AG04449 (cell line): ENCODE measurements at regions not wholly inside any gene's neighbourhood (a gene's known extent, or its start where the extent isn't known, plus 50 kb on each side); places are given as distances from the start of the nearest gene placed in this dataset.

Experiments used
- CTCF ChIA-PET: fragments of 350-600 bp; formaldehyde crosslinking; extraction: SDS; loops from one replicate; lab custom pipeline; 2021; ENCODE audit warnings: antibody characterized with exemption; lab: Yijun Ruan, JAX
- POLR2A ChIA-PET: fragments of 400-600, 350-600 bp; formaldehyde crosslinking; extraction: SDS; loops from one replicate; lab custom pipeline; 2020; ENCODE audit warnings: antibody characterized with exemption, inconsistent platforms; lab: Yijun Ruan, JAX
- DNase-seq: peaks from one replicate; pipeline ENCODE4 v3.0.0-alpha.2; 2010; ENCODE audit warnings: low read depth, low spot score
- H3K4me3 ChIP-seq: 2 replicates; pipeline ENCODE4 v1.5.1; 2011; ENCODE audit warnings: low read depth, mild to moderate bottlenecking, control low read depth, low read length
- CTCF ChIP-seq: IDR thresholded peaks from one replicate; pipeline ENCODE4 v1.5.1; 2011; ENCODE audit warnings: mild to moderate bottlenecking, moderate library complexity, low read length, control low read depth, inconsistent platforms; ENCODE audit not compliant: insufficient read depth; ENCODE audit errors: missing control alignments

GRCh38 chr2:217108575-217109027 is 248.7 kb upstream of the TNP1 start:
- no peak overlapping the region for H3K4me3 ChIP-seq
- no peak for TF ChIP-seq CTCF
- no peak for DNase-seq
- ChIA-PET POLR2A (interaction anchor here (0.6 kb wide), 1 partner anchor 317 kb away, joined by 3 read pairs; no protein-coding TSS in a partner anchor), CTCF (interaction anchor here (0.6 to 2.2 kb wide), 6 partner anchors 10 to 419 kb away, joined by 3 to 10 read pairs (median 6); no protein-coding TSS in a partner anchor)

GRCh38 chr2:217108086-217108485 is 248.2 kb upstream of the TNP1 start:
- TF ChIP-seq CTCF: no peak
- ChIA-PET CTCF (interaction anchor here (0.6 to 2.2 kb wide), 13 partner anchors 10 to 605 kb away, joined by 3 to 10 read pairs (median 5); no protein-coding TSS in a partner anchor), POLR2A (no interaction called here)

GRCh38 chr2:217107480-217107879 is 247.6 kb upstream of the TNP1 start:
- ChIA-PET POLR2A (no interaction called here), CTCF (interaction anchor here (0.7 to 2.2 kb wide), 18 partner anchors 8 to 606 kb away, joined by 3 to 10 read pairs (median 4); no protein-coding TSS in a partner anchor)
- DNase-seq: no peak
- no peak overlapping the region for H3K4me3 ChIP-seq
- TF ChIP-seq CTCF: no peak

More at GRCh38 chr2:217108086-217108485, 248.2 kb upstream of the TNP1 start:
- H3K4me3 ChIP-seq: no peak overlapping the region
- no peak for DNase-seq

GRCh38 chr2:217106650-217107014 is 246.8 kb upstream of the TNP1 start:
- CTCF ChIA-PET: interaction anchor here (0.7 to 2.2 kb wide), 11 partner anchors 9 to 423 kb away, joined by 3 to 10 read pairs (median 5); no protein-coding TSS in a partner anchor
- H3K4me3 ChIP-seq: no peak overlapping the region
- POLR2A ChIA-PET: no interaction called here
- DNase-seq: no peak
- peak; percentile 59 for TF ChIP-seq CTCF

GRCh38 chr2:217105733-217106649 is 246.1 kb upstream of the TNP1 start:
- CTCF ChIA-PET: interaction anchor here (0.7 to 2.7 kb wide), 8 partner anchors 8 to 424 kb away, joined by 3 to 15 read pairs (median 5); partner anchors contain the start of gene IGFBP5
- POLR2A ChIA-PET: interaction anchor here (0.6 to 1.4 kb wide), 13 partner anchors 11 to 412 kb away, joined by 3 to 7 read pairs (median 3); partner anchors contain the start of gene IGFBP5
- DNase-seq: peak; percentile 97
- no peak for TF ChIP-seq CTCF
- no peak overlapping the region for H3K4me3 ChIP-seq
